SK-N-SH (cell line): ENCODE measurements at regions not wholly inside any gene's neighbourhood (a gene's known extent, or its start where the extent isn't known, plus 50 kb on each side); places are given as distances from the start of the nearest gene placed in this dataset.

ENCODE experiments used
- CTCF ChIP-seq: fragments of 200-600 bp; sonication (generic); IDR thresholded peaks from 2 replicates; pipeline ENCODE4 v1.6.1; 2017; ENCODE audit warnings: antibody characterized with exemption, mild to moderate bottlenecking, moderate library complexity
- RFX5 ChIP-seq: IDR thresholded peaks from 2 replicates; pipeline ENCODE4 v1.6.1; 2012; ENCODE audit warnings: mild to moderate bottlenecking, improper control_type of control experiment, low read length

GRCh38 chr1:81242103-81242502 lies 558.6 kb upstream of the ADGRL2 start:
- TF ChIP-seq CTCF: no peak
- TF ChIP-seq RFX5: no peak
